ENCODE measurements at regions not wholly inside any gene's neighbourhood (a gene's known extent, or its start where the extent isn't known, plus 50 kb on each side); places are given as distances from the start of the nearest gene placed in this dataset.

DNA sequence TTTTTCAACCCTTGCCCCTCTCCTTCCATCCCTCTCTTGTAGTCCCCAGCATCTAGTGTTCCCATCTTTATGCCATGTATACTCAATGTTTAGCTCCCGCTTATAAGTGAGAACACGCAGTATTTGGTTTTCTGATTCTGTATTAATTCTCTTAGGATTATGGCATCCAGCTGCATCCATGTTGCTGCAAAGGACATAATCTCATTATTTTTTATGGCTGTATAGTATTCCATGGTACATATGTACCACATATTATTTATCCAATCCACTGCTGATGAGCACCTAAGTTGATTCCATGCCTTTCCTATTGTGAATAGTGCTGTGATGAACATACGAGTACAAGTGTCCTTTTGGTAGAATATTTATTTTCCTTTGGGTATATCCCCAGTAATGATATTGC, 66.8 kb downstream of the UNC5CL start:
- TF ChIP-seq CTCF (optimal IDR thresholded peaks at IDR 0.05 in 1 of 3, IDR thresholded peaks at IDR 0.05 in 1 of 3, conservative IDR thresholded peaks at IDR 0.05 in 1 of 3; ENCODE audit: extremely low read depth in 1 of 3, insufficient read depth in 2 of 3, low read length in 3 of 3) (no peak), EZH2 (IDR thresholded peaks at IDR 0.05; ENCODE audit: low read length) (no peak)
